GM23338 (cell line): ENCODE measurements at regions not wholly inside any gene's neighbourhood (a gene's known extent, or its start where the extent isn't known, plus 50 kb on each side); places are given as distances from the start of the nearest gene placed in this dataset.

Source experiments
- ATAC-seq: fragments of 200-7000 bp; cut with Tn5 transposase; 3 replicates; pipeline ENCODE4 v1.9.1; 2020
- DNase-seq: peaks from one replicate; pipeline ENCODE4 v3.0.0-alpha.2; 2015; ENCODE audit warnings: low spot score
- H2AFZ ChIP-seq: fragments of 200-600 bp; sonication (generic); 2 replicates; pipeline ENCODE4 v1.8.0; 2016; ENCODE audit warnings: antibody characterized with exemption, mild to moderate bottlenecking, moderate library complexity
- H3F3A ChIP-seq: fragments of 200-600 bp; sonication (generic); replicated peaks from 2 replicates; pipeline ENCODE4 v1.8.0; 2017; ENCODE audit warnings: antibody characterized with exemption, mixed run types, low read depth
- H3K27ac ChIP-seq: fragments of 200-600 bp; sonication (generic); 2 replicates; pipeline ENCODE4 v1.6.1; 2016; ENCODE audit warnings: low read depth
- H3K27me3 ChIP-seq: fragments of 200-600 bp; sonication (generic); 2 replicates; pipeline ENCODE4 v1.8.0; 2016; ENCODE audit warnings: mild to moderate bottlenecking, mixed run types, moderate library complexity; ENCODE audit not compliant: insufficient read depth
- H3K36me3 ChIP-seq: fragments of 200-600 bp; sonication (generic); 2 replicates; pipeline ENCODE4 v1.8.0; 2016; ENCODE audit warnings: mild to moderate bottlenecking; ENCODE audit not compliant: insufficient read depth
- H3K4me1 ChIP-seq: fragments of 200-600 bp; sonication (generic); 2 replicates; pipeline ENCODE4 v1.8.0; 2016; ENCODE audit warnings: mild to moderate bottlenecking, moderate library complexity; ENCODE audit not compliant: insufficient read depth
- H3K4me2 ChIP-seq: fragments of 200-600 bp; sonication (generic); 2 replicates; pipeline ENCODE4 v1.7.1; 2017; ENCODE audit warnings: mixed run types
- H3K4me3 ChIP-seq: fragments of 200-600 bp; sonication (generic); 2 replicates; pipeline ENCODE4 v1.6.1; 2016; ENCODE audit warnings: mixed run types
- H3K79me2 ChIP-seq: fragments of 200-600 bp; sonication (generic); replicated peaks from 2 replicates; pipeline ENCODE4 v1.8.0; 2017; ENCODE audit warnings: mild to moderate bottlenecking; ENCODE audit not compliant: insufficient read depth
- H3K9me2 ChIP-seq: fragments of 200-600 bp; sonication (generic); 2 replicates; pipeline ENCODE4 v1.8.0; 2017; ENCODE audit not compliant: insufficient read depth
- H4K20me1 ChIP-seq: fragments of 200-600 bp; sonication (generic); replicated peaks from 2 replicates; pipeline ENCODE4 v1.8.0; 2017; ENCODE audit warnings: mild to moderate bottlenecking; ENCODE audit not compliant: insufficient read depth
- H3K27ac Mint-ChIP-seq: 2 replicates; pipeline ENCODE4 v1.8.0; 2020; ENCODE audit warnings: inconsistent platforms, mild to moderate bottlenecking, moderate library complexity, mixed read lengths
- H3K27me3 Mint-ChIP-seq: 3 replicates; pipeline ENCODE4 v1.8.0; 2022; ENCODE audit warnings: low read depth, mild to moderate bottlenecking, moderate library complexity, mixed read lengths, inconsistent platforms; ENCODE audit not compliant: insufficient read depth, poor library complexity
- H3K36me3 Mint-ChIP-seq: 3 replicates; pipeline ENCODE4 v1.8.0; 2021; ENCODE audit warnings: low read depth, mild to moderate bottlenecking, inconsistent platforms, moderate library complexity, mixed read lengths
- H3K4me1 Mint-ChIP-seq: 3 replicates; pipeline ENCODE4 v1.8.0; 2020; ENCODE audit warnings: mild to moderate bottlenecking, inconsistent platforms, mixed read lengths
- H3K4me3 Mint-ChIP-seq: 3 replicates; pipeline ENCODE4 v1.8.0; 2021; ENCODE audit warnings: moderate library complexity, mild to moderate bottlenecking, inconsistent platforms, mixed read lengths
- H3K9me3 Mint-ChIP-seq: 3 replicates; pipeline ENCODE4 v1.8.0; 2020; ENCODE audit warnings: moderate library complexity, mild to moderate bottlenecking, inconsistent platforms, mixed read lengths
- CTCF ChIP-seq, 2 experiments: fragments of 200-600 bp in 1 of 2; sonication (generic) in 1 of 2; conservative IDR thresholded peaks; 2 replicates each; pipeline versions ENCODE4 v1.5.1 to v1.6.1; 2016 to 2017; ENCODE audit warnings: antibody characterized with exemption in 2 of 2, low read depth in 2 of 2, mild to moderate bottlenecking in 2 of 2, moderate library complexity in 1 of 2
- ETS1 ChIP-seq: IDR thresholded peaks from 2 replicates; pipeline ENCODE4 v1.6.1; 2016; ENCODE audit warnings: antibody characterized with exemption
- EZH2 ChIP-seq: fragments of 200-600 bp; sonication (generic); IDR thresholded peaks from one replicate; pipeline ENCODE4 v1.8.0; 2017; ENCODE audit warnings: antibody characterized with exemption, mild to moderate bottlenecking, low read depth; ENCODE audit not compliant: unreplicated experiment
- EZH2phosphoT487 ChIP-seq: fragments of 200-600 bp; sonication (generic); IDR thresholded peaks from one replicate; pipeline ENCODE4 v1.8.1; 2018; ENCODE audit warnings: antibody characterized with exemption; ENCODE audit not compliant: unreplicated experiment
- NANOG ChIP-seq: IDR thresholded peaks from 2 replicates; pipeline ENCODE4 v1.6.1; 2016; ENCODE audit warnings: antibody characterized with exemption, borderline replicate concordance
- POLR2AphosphoS5 ChIP-seq: IDR thresholded peaks from 2 replicates; pipeline ENCODE4 v1.6.1; 2016; ENCODE audit warnings: antibody characterized with exemption, low read depth
- REST ChIP-seq: IDR thresholded peaks from one replicate; pipeline ENCODE4 v1.6.1; 2018; ENCODE audit warnings: antibody characterized with exemption; ENCODE audit not compliant: unreplicated experiment
- STAT1 ChIP-seq: IDR thresholded peaks from one replicate; pipeline ENCODE4 v1.6.1; 2016; ENCODE audit warnings: antibody characterized with exemption; ENCODE audit not compliant: unreplicated experiment
- ZNF462 ChIP-seq: fragments of 250-450 bp; sonication (Bioruptor Pico); IDR thresholded peaks from 2 replicates; pipeline ENCODE4 v1.5.0; 2020; ENCODE audit warnings: mild to moderate bottlenecking, moderate library complexity

- TF ChIP-seq CTCF (conservative IDR thresholded peaks at IDR 0.05; ENCODE audit: low read depth in 2 of 2) (no peak), POLR2AphosphoS5 (no peak), REST (no peak)
Measured at GRCh38 chr3:141429371-141430035, 57.3 kb upstream of the RASA2 start (continued).

- ATAC-seq: no peak
- no peak overlapping the region for H3K4me3 ChIP-seq
- H3K36me3 ChIP-seq: no peaks in the 10 kb centered on the region
- no peaks in the 10 kb centered on the region for H4K20me1 ChIP-seq
- no peak overlapping the region for H3K27ac ChIP-seq
- Mint-ChIP-seq H3K27ac (no peak overlapping the region), H3K4me1 (peaks cover 29% of the 10 kb centered on the region), H3K9me3 (no peaks in the 10 kb centered on the region), H3K4me3 (no peak overlapping the region), H3K27me3 (peaks cover 13% of the 10 kb centered on the region), H3K36me3 (no peaks in the 10 kb centered on the region)
- no peaks in the 10 kb centered on the region for H3K9me2 ChIP-seq
- no peak overlapping the region for H2AFZ ChIP-seq
- no peaks in the 10 kb centered on the region for H3F3A ChIP-seq
- no peaks in the 10 kb centered on the region for H3K79me2 ChIP-seq
- H3K4me2 ChIP-seq: no peak overlapping the region
- H3K4me1 ChIP-seq: peaks cover 13% of the 10 kb centered on the region
- DNase-seq: no peak
- H3K27me3 ChIP-seq: no peaks in the 10 kb centered on the region
- TF ChIP-seq CTCF (conservative IDR thresholded peaks at IDR 0.05; ENCODE audit: low read depth in 2 of 2) (no peak), STAT1 (no peak), ZNF462 (CRISPR knock-in tag) (no peak), ETS1 (no peak), EZH2phosphoT487 (no peak), NANOG (no peak), EZH2 (no peak)
Measured at GRCh38 chr3:141430316-141430715, 56.5 kb upstream of the RASA2 start.
